ENCODE measurements at regions not wholly inside any gene's neighbourhood (a gene's known extent, or its start where the extent isn't known, plus 50 kb on each side); places are given as distances from the start of the nearest gene placed in this dataset.

DNA sequence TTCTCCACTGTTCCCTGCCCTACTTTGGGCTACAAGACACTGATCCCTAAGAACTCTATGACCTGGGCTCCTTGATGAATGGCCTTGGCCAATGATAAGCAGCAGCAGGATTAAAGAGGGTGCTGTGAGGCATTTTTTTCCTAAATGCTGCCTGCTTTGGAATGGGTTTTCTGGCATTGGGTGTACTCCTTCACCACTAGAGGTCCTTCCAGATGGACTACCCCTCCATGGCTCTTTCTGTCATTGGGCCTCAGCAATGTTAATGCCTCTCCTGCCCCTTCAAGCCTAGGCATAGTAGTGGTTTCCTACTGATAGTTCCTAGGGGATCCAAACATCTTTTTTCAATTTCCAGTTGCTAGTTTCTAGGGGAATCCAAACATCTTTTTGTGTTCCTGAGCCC is 319.3 kb upstream of the RPS23 start (continued):
- TF ChIP-seq, protein P1, sequence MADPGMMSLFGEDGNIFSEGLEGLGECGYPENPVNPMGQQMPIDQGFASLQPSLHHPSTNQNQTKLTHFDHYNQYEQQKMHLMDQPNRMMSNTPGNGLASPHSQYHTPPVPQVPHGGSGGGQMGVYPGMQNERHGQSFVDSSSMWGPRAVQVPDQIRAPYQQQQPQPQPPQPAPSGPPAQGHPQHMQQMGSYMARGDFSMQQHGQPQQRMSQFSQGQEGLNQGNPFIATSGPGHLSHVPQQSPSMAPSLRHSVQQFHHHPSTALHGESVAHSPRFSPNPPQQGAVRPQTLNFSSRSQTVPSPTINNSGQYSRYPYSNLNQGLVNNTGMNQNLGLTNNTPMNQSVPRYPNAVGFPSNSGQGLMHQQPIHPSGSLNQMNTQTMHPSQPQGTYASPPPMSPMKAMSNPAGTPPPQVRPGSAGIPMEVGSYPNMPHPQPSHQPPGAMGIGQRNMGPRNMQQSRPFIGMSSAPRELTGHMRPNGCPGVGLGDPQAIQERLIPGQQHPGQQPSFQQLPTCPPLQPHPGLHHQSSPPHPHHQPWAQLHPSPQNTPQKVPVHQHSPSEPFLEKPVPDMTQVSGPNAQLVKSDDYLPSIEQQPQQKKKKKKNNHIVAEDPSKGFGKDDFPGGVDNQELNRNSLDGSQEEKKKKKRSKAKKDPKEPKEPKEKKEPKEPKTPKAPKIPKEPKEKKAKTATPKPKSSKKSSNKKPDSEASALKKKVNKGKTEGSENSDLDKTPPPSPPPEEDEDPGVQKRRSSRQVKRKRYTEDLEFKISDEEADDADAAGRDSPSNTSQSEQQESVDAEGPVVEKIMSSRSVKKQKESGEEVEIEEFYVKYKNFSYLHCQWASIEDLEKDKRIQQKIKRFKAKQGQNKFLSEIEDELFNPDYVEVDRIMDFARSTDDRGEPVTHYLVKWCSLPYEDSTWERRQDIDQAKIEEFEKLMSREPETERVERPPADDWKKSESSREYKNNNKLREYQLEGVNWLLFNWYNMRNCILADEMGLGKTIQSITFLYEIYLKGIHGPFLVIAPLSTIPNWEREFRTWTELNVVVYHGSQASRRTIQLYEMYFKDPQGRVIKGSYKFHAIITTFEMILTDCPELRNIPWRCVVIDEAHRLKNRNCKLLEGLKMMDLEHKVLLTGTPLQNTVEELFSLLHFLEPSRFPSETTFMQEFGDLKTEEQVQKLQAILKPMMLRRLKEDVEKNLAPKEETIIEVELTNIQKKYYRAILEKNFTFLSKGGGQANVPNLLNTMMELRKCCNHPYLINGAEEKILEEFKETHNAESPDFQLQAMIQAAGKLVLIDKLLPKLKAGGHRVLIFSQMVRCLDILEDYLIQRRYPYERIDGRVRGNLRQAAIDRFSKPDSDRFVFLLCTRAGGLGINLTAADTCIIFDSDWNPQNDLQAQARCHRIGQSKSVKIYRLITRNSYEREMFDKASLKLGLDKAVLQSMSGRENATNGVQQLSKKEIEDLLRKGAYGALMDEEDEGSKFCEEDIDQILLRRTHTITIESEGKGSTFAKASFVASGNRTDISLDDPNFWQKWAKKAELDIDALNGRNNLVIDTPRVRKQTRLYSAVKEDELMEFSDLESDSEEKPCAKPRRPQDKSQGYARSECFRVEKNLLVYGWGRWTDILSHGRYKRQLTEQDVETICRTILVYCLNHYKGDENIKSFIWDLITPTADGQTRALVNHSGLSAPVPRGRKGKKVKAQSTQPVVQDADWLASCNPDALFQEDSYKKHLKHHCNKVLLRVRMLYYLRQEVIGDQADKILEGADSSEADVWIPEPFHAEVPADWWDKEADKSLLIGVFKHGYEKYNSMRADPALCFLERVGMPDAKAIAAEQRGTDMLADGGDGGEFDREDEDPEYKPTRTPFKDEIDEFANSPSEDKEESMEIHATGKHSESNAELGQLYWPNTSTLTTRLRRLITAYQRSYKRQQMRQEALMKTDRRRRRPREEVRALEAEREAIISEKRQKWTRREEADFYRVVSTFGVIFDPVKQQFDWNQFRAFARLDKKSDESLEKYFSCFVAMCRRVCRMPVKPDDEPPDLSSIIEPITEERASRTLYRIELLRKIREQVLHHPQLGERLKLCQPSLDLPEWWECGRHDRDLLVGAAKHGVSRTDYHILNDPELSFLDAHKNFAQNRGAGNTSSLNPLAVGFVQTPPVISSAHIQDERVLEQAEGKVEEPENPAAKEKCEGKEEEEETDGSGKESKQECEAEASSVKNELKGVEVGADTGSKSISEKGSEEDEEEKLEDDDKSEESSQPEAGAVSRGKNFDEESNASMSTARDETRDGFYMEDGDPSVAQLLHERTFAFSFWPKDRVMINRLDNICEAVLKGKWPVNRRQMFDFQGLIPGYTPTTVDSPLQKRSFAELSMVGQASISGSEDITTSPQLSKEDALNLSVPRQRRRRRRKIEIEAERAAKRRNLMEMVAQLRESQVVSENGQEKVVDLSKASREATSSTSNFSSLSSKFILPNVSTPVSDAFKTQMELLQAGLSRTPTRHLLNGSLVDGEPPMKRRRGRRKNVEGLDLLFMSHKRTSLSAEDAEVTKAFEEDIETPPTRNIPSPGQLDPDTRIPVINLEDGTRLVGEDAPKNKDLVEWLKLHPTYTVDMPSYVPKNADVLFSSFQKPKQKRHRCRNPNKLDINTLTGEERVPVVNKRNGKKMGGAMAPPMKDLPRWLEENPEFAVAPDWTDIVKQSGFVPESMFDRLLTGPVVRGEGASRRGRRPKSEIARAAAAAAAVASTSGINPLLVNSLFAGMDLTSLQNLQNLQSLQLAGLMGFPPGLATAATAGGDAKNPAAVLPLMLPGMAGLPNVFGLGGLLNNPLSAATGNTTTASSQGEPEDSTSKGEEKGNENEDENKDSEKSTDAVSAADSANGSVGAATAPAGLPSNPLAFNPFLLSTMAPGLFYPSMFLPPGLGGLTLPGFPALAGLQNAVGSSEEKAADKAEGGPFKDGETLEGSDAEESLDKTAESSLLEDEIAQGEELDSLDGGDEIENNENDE (IDR thresholded peaks at IDR 0.05; ENCODE audit: insufficient replicate concordance, low read length) = no peak
- TF ChIP-seq RFX5 (IDR thresholded peaks at IDR 0.05; ENCODE audit: borderline replicate concordance, low read depth, low read length) = no peak
- TF ChIP-seq SIX5 (IDR thresholded peaks at IDR 0.05; ENCODE audit: low read depth, low read length) = no peak
- no peak for TF ChIP-seq JUN (IDR thresholded peaks at IDR 0.05; ENCODE audit: low read depth, low read length)
- TF ChIP-seq HDAC6 (IDR thresholded peaks at IDR 0.05; ENCODE audit: low read depth, low read length) = no peak
- peak; percentile 65 to 70 for TF ChIP-seq RAD21 (IDR thresholded peaks at IDR 0.05 in 1 of 2, conservative IDR thresholded peaks at IDR 0.05 in 1 of 2; ENCODE audit: low read depth in 2 of 2, low read length in 2 of 2)
- TF ChIP-seq GTF2F1 (IDR thresholded peaks at IDR 0.05; ENCODE audit: borderline replicate concordance, low read depth, low read length) = no peak
- TF ChIP-seq, protein P2, sequence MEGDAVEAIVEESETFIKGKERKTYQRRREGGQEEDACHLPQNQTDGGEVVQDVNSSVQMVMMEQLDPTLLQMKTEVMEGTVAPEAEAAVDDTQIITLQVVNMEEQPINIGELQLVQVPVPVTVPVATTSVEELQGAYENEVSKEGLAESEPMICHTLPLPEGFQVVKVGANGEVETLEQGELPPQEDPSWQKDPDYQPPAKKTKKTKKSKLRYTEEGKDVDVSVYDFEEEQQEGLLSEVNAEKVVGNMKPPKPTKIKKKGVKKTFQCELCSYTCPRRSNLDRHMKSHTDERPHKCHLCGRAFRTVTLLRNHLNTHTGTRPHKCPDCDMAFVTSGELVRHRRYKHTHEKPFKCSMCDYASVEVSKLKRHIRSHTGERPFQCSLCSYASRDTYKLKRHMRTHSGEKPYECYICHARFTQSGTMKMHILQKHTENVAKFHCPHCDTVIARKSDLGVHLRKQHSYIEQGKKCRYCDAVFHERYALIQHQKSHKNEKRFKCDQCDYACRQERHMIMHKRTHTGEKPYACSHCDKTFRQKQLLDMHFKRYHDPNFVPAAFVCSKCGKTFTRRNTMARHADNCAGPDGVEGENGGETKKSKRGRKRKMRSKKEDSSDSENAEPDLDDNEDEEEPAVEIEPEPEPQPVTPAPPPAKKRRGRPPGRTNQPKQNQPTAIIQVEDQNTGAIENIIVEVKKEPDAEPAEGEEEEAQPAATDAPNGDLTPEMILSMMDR (IDR thresholded peaks at IDR 0.05; ENCODE audit: control extremely low read depth in 1 of 3, insufficient read depth in 1 of 3, low read depth in 1 of 3, low read length in 3 of 3) = peak; percentile 29 to 80 (median 63)
- no peak for TF ChIP-seq NANOG (IDR thresholded peaks at IDR 0.05; ENCODE audit: insufficient read depth, low read depth, low read length, poor library complexity, severe bottlenecking)

Measured in H1 (cell line).